Colonic mucosa (tissue), 4 donors: ENCODE measurements at regions not wholly inside any gene's neighbourhood (a gene's known extent, or its start where the extent isn't known, plus 50 kb on each side); places are given as distances from the start of the nearest gene placed in this dataset.

Experiments
- DNase-seq: peaks from one replicate; pipeline ENCODE4 v3.0.0-alpha.2; 2020
- H3K27ac ChIP-seq: fragments of 200-600 bp; one replicate; pipeline ENCODE4 v1.8.0; 2021
- H3K27me3 ChIP-seq: fragments of 200-600 bp; one replicate; pipeline ENCODE4 v1.8.0; 2021
- H3K36me3 ChIP-seq: fragments of 200-600 bp; one replicate; pipeline ENCODE4 v1.8.0; 2021
- H3K4me1 ChIP-seq: fragments of 200-600 bp; one replicate; pipeline ENCODE4 v1.8.0; 2021; ENCODE audit warnings: mild to moderate bottlenecking
- H3K4me3 ChIP-seq: fragments of 200-600 bp; one replicate; pipeline ENCODE4 v1.8.0; 2021
- H3K9ac ChIP-seq, 2 donors: one replicate each; pipeline ENCODE4 v1.7.0; 2013; ENCODE audit warnings: control low read depth in 2 of 2, low read depth in 2 of 2, low read length in 2 of 2
- H3K9me3 ChIP-seq: fragments of 200-600 bp; one replicate; pipeline ENCODE4 v1.8.0; 2021
- intact Hi-C: fragments of 100-400 bp; cut with DNase I; formaldehyde crosslinking; loops from one replicate; pipeline ENCODE4 v1.14.1; 2022
- TF ChIP-seq, protein P1 (sequence below): fragments of 200-600 bp; IDR thresholded peaks from one replicate; pipeline ENCODE4 v1.8.0; 2022; ENCODE audit warnings: antibody characterized with exemption, mild to moderate bottlenecking
- donor health status: healthy.
- donor health status: DM: no; HTN: no; CAD: no.
- donor health status: DM: no; HTN: no; CAD: no.

DNA sequence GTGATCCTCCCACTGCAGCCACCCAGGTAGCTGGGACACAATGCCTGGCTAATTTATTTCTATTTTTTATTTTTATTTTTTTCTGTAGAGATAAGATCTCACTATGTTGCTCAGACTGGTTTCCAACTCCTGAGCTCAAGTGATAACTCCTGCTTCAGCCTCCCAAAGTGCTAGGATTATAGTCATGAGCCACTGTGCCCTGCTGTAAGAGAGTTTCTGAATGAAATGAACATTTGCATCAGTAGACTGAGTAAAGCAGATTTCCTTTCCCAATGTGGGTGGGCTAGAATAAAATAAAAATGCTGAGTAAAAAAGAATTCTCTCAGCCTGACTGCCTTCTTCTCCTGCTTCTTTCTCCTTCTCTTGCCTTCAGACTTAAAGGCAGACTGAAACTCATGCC, 555.4 kb upstream of the PITX2 start:
- TF ChIP-seq, protein P1, sequence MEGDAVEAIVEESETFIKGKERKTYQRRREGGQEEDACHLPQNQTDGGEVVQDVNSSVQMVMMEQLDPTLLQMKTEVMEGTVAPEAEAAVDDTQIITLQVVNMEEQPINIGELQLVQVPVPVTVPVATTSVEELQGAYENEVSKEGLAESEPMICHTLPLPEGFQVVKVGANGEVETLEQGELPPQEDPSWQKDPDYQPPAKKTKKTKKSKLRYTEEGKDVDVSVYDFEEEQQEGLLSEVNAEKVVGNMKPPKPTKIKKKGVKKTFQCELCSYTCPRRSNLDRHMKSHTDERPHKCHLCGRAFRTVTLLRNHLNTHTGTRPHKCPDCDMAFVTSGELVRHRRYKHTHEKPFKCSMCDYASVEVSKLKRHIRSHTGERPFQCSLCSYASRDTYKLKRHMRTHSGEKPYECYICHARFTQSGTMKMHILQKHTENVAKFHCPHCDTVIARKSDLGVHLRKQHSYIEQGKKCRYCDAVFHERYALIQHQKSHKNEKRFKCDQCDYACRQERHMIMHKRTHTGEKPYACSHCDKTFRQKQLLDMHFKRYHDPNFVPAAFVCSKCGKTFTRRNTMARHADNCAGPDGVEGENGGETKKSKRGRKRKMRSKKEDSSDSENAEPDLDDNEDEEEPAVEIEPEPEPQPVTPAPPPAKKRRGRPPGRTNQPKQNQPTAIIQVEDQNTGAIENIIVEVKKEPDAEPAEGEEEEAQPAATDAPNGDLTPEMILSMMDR, result no peak
- no peak overlapping the region for H3K27ac ChIP-seq
- H3K9ac ChIP-seq, result no peak overlapping the region
- H3K36me3 ChIP-seq, result no peaks in the 10 kb centered on the region
- H3K9me3 ChIP-seq, result no peaks in the 10 kb centered on the region
- no peak for DNase-seq
- intact Hi-C loops, result no loop called here
- no peaks in the 10 kb centered on the region for H3K4me1 ChIP-seq
- H3K27me3 ChIP-seq, result no peaks in the 10 kb centered on the region
- H3K4me3 ChIP-seq, result no peak overlapping the region

DNA sequence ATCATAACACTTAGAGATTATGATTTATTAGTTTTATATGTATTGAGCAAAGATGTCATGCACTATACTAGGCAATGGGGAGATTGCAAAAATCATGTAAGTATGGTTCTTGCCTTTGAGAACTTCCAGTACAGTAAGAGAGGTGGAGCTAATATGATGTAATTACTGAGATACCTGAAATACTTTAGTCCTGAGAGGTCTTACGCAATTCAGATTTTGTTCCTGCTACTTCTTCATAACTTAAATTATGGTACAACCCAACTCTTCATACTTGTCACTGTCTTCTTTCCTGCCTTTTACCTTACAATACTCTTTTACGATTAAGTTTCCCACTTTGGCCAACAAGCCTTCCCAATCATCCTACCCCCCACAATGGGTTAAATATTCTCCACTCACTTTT, 564.2 kb upstream of the PITX2 start:
- H3K9ac ChIP-seq, result no peak overlapping the region
- TF ChIP-seq, protein P1, result no peak
- H3K27ac ChIP-seq, result no peak overlapping the region
- intact Hi-C loops, result no loop called here
- no peaks in the 10 kb centered on the region for H3K4me1 ChIP-seq
- H3K4me3 ChIP-seq, result no peak overlapping the region
- no peaks in the 10 kb centered on the region for H3K27me3 ChIP-seq
- no peaks in the 10 kb centered on the region for H3K9me3 ChIP-seq
- no peak for DNase-seq
- no peaks in the 10 kb centered on the region for H3K36me3 ChIP-seq

DNA sequence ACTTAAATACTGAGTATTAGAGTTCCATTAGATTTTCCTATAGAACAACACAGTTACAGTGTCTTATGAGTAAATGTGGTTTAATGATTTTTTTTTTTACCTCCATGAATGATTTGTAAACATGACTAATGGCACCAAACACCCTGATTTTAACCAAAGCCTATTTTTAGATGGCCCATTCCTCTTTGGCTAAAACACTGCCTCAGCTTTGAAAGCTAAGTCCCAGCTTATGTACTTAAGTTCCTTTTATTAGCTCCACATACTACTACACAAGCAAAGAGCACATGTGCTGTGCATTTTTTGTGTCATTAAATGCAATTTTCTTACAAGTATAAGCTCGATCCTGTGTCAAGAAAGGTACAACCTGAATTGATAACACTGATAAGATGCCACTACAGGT, 575.6 kb upstream of the PITX2 start:
- TF ChIP-seq, protein P1, result no peak

DNA sequence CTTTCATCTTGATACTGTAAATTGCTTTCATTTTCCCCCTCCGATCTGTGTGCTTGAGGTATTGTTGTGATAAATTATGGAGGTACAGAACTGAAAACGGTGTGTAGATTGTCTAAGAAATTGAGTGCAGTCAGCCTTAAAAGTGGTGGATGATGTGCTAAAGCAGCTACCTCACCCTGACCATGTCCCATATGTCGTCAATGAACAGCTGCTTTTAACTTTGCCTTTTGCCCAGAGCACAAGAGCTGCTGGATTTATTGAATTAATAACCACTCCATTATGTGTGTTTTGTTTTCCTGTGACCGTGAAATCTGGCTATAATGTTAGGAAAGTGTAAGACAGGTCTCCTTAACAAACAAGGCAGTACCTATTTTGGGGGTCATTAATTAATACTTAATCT, 581.9 kb upstream of the PITX2 start:
- H3K9me3 ChIP-seq, result no peaks in the 10 kb centered on the region
- no peaks in the 10 kb centered on the region for H3K36me3 ChIP-seq
- no peak overlapping the region for H3K9ac ChIP-seq
- no peaks in the 10 kb centered on the region for H3K4me1 ChIP-seq
- intact Hi-C loops, result no loop called here
- H3K27me3 ChIP-seq, result no peaks in the 10 kb centered on the region
- DNase-seq, result no peak
- no peak overlapping the region for H3K27ac ChIP-seq
- TF ChIP-seq, protein P1, result no peak
- no peak overlapping the region for H3K4me3 ChIP-seq

More for the DNA sequence above, 575.6 kb upstream of the PITX2 start:
- Histone ChIP-seq H3K9ac (no peak overlapping the region), H3K36me3 (no peaks in the 10 kb centered on the region), H3K27me3 (no peaks in the 10 kb centered on the region), H3K4me1 (no peaks in the 10 kb centered on the region), H3K4me3 (no peak overlapping the region), H3K9me3 (no peaks in the 10 kb centered on the region), H3K27ac (no peak overlapping the region)
- DNase-seq, result no peak
- intact Hi-C loops, result no loop called here

DNA sequence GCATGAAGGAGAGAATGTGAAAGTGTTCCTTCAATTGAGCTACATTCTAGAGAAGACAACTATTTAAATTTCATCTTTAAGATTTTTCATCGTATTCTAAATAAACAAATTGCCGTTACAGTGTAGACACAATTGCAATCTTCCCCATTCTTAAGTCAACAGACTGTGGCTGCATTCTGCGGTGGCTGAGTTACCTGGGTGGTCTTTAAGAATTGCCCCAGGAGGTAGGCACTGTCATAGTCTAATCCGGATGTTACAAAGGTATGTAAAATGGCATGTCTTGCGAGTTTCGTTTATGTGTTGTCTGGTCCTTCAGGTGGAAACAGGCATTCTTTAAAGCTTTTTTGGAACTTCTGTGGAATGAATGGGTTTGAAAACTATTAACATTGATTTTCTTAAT, 586.1 kb upstream of the PITX2 start:
- intact Hi-C loops, result no loop called here
- H3K9ac ChIP-seq, result no peak overlapping the region
- no peak overlapping the region for H3K4me3 ChIP-seq
- H3K27ac ChIP-seq, result no peak overlapping the region
- TF ChIP-seq, protein P1, result no peak
- H3K36me3 ChIP-seq, result no peaks in the 10 kb centered on the region
- H3K9me3 ChIP-seq, result no peaks in the 10 kb centered on the region
- DNase-seq, result no peak
- H3K27me3 ChIP-seq, result no peaks in the 10 kb centered on the region
- H3K4me1 ChIP-seq, result no peaks in the 10 kb centered on the region

DNA sequence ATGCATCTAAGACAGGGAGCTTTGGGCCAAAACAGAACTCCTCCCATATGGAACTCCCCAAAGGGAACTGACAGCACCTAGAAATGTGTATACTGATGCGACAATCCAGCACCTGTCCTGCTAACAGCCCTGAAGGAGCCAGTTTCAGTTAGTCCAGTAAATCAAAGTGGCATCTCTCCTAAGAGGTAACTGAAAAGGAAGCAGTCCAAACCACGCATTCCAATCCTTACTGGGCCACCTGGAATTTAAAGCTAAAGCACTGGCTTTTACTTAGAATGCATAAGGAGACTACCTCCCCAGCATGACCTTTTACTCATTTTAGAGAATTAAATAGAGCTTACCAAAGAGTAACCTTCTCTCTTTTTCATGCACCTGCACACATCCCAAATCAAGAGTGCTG, 586.8 kb upstream of the PITX2 start:
- TF ChIP-seq, protein P1, result no peak
- Histone ChIP-seq H3K9me3 (no peaks in the 10 kb centered on the region), H3K36me3 (no peaks in the 10 kb centered on the region), H3K9ac (no peak overlapping the region), H3K27ac (no peak overlapping the region), H3K4me1 (no peaks in the 10 kb centered on the region), H3K27me3 (no peaks in the 10 kb centered on the region), H3K4me3 (no peak overlapping the region)
- intact Hi-C loops, result no loop called here
- no peak for DNase-seq
